K562 (cell line): ENCODE measurements at regions not wholly inside any gene's neighbourhood (a gene's known extent, or its start where the extent isn't known, plus 50 kb on each side); places are given as distances from the start of the nearest gene placed in this dataset.

ENCODE experiments used
- ATAC-seq: fragments of 200-7000 bp; cut with Tn5 transposase; 3 replicates; pipeline ENCODE4 v1.9.1; 2020; ENCODE audit warnings: moderate library complexity
- BruUV-seq: library from RNA; stranded (reverse); fragments of 400-500 nt; replicated peaks from 2 replicates; lab custom pipeline; 2021; lab: Mats Ljungman, UMichigan
- CTCF ChIA-PET: fragments of 300-600 bp; formaldehyde crosslinking; extraction: SDS; loops from one replicate; lab custom pipeline; 2021; ENCODE audit warnings: low intra/inter-chr PET ratio; lab: Yijun Ruan, JAX
- POLR2A ChIA-PET: fragments of 300-600, 350-650 bp; sonication (Branson Sonifier 250); formaldehyde crosslinking; extraction: SDS; loops from one replicate; lab custom pipeline; 2021; ENCODE audit warnings: antibody characterized with exemption, inconsistent platforms; lab: Yijun Ruan, JAX
- DNase-seq, 4 experiments: peaks; one replicate each; pipeline versions ENCODE4 v3.0.0 to v3.0.0-alpha.2; 2011 to 2018; ENCODE audit warnings: low spot score in 3 of 4, mixed read lengths in 3 of 4; ENCODE audit errors: extremely low read depth in 1 of 4
- FAIRE-seq: peaks from 2 replicates; lab custom pipeline; 2011; peaks lifted over from hg19 to GRCh38; lab: Jason Lieb, UNC
- H2AFZ ChIP-seq: 2 replicates; pipeline ENCODE4 v1.6.0; 2011; ENCODE audit warnings: low read depth, low read length, control low read depth, inconsistent platforms
- H3K27ac ChIP-seq: fragments of 200-600 bp; 3 replicates; pipeline ENCODE4 v1.8.0; 2011; ENCODE audit warnings: low read depth, mild to moderate bottlenecking, control low read depth, inconsistent platforms, low read length, moderate library complexity, mixed read lengths; ENCODE audit errors: extremely low read depth
- H3K27me3 ChIP-seq, 2 experiments: fragments of 300-600 bp in 1 of 2; 2 replicates in 1 of 2; 3 replicates in 1 of 2; pipeline versions ENCODE4 v1.6.0 to v1.8.0; 2011; ENCODE audit warnings: inconsistent platforms in 2 of 2, low read length in 2 of 2, mild to moderate bottlenecking in 1 of 2, mixed read lengths in 1 of 2, moderate library complexity in 1 of 2; ENCODE audit not compliant: control insufficient read depth in 2 of 2, insufficient read depth in 2 of 2
- H3K36me3 ChIP-seq: fragments of 300-600 bp; 3 replicates; pipeline ENCODE4 v1.8.0; 2011; ENCODE audit warnings: mild to moderate bottlenecking, low read length, inconsistent platforms; ENCODE audit not compliant: control insufficient read depth, insufficient read depth
- H3K4me1 ChIP-seq, 2 experiments: fragments of 200-600 bp in 1 of 2; replicated peaks in 1 of 2; 2 replicates in 1 of 2; 3 replicates in 1 of 2; pipeline versions ENCODE4 v1.5.1 to v1.8.0; 2011; ENCODE audit warnings: inconsistent platforms in 2 of 2, low read length in 2 of 2, mild to moderate bottlenecking in 1 of 2, mixed read lengths in 1 of 2, moderate library complexity in 1 of 2; ENCODE audit not compliant: control insufficient read depth in 2 of 2, insufficient read depth in 2 of 2
- H3K4me2 ChIP-seq: 2 replicates; pipeline ENCODE4 v1.6.1; 2011; ENCODE audit warnings: low read length, control low read depth, inconsistent platforms, mixed read lengths; ENCODE audit not compliant: insufficient read depth
- H3K4me3 ChIP-seq: fragments of 200-600 bp; sonication (generic), shearing (Covaris generic); 2 replicates; pipeline ENCODE4 v1.5.1; 2016; ENCODE audit warnings: control low read depth, inconsistent platforms
- H3K79me2 ChIP-seq: fragments of 200-600 bp; 3 replicates; pipeline ENCODE4 v1.8.0; 2011; ENCODE audit warnings: low read length, inconsistent platforms; ENCODE audit not compliant: control insufficient read depth, insufficient read depth
- H3K9ac ChIP-seq, 2 experiments: 2 replicates each; pipeline versions ENCODE4 v1.6.0 to v1.6.1; 2011; ENCODE audit warnings: low read depth in 2 of 2, low read length in 2 of 2, control low read depth in 1 of 2, inconsistent platforms in 1 of 2, mild to moderate bottlenecking in 1 of 2, mixed read lengths in 1 of 2; ENCODE audit not compliant: insufficient read depth in 1 of 2
- H3K9me1 ChIP-seq: one replicate; pipeline ENCODE4 v1.6.0; 2011; ENCODE audit warnings: inconsistent platforms, mild to moderate bottlenecking, low read length, moderate library complexity; ENCODE audit not compliant: control insufficient read depth, insufficient read depth
- H3K9me3 ChIP-seq: replicated peaks from 2 replicates; pipeline ENCODE4 v1.5.1; 2011; ENCODE audit warnings: low read depth, low read length, inconsistent platforms; ENCODE audit not compliant: control insufficient read depth, insufficient read depth
- H4K20me1 ChIP-seq: replicated peaks from 2 replicates; pipeline ENCODE4 v1.6.1; 2011; ENCODE audit warnings: low read length, inconsistent platforms, mixed read lengths; ENCODE audit not compliant: control insufficient read depth, insufficient read depth
- ATF2 ChIP-seq: sonication (generic); formaldehyde crosslinking; IDR thresholded peaks from 2 replicates; pipeline ENCODE4 v1.8.1; 2022; ENCODE audit warnings: missing genetic modification reagents
- CSDE1 ChIP-seq, 2 experiments: fragments of 450-650 bp; IDR thresholded peaks; 2 replicates each; pipeline ENCODE4 v1.6.1; 2016; ENCODE audit warnings: mild to moderate bottlenecking in 1 of 2
- DLX4 ChIP-seq: fragments of 250-450 bp; sonication (Bioruptor Pico); IDR thresholded peaks from 2 replicates; pipeline ENCODE4 v1.6.1; 2021; ENCODE audit warnings: mild to moderate bottlenecking
- ETV1 ChIP-seq: fragments of 450-650 bp; conservative IDR thresholded peaks from 2 replicates; pipeline ENCODE4 v1.6.1; 2016; ENCODE audit warnings: missing genetic modification characterization, control low read depth, low read depth, missing compliant biosample characterization
- EZH2 ChIP-seq: IDR thresholded peaks from 2 replicates; pipeline ENCODE4 v1.6.1; 2012; ENCODE audit warnings: low read depth, mild to moderate bottlenecking, inconsistent platforms, low read length, borderline replicate concordance
- GATAD2A ChIP-seq: fragments of 450-650 bp; IDR thresholded peaks from 2 replicates; pipeline ENCODE4 v1.6.1; 2017
- HNRNPL ChIP-seq: fragments of 200-400 bp; formaldehyde crosslinking; IDR thresholded peaks from 2 replicates; pipeline ENCODE4 v1.6.1; 2017; ENCODE audit warnings: low read depth, mild to moderate bottlenecking, low read length
- MTA3 ChIP-seq: fragments of 450-650 bp; formaldehyde crosslinking; IDR thresholded peaks from 2 replicates; pipeline ENCODE4 v1.6.1; 2017; ENCODE audit warnings: mild to moderate bottlenecking, borderline replicate concordance
- NUFIP1 ChIP-seq: fragments of 450-650 bp; IDR thresholded peaks from 2 replicates; pipeline ENCODE4 v1.6.1; 2018; ENCODE audit not compliant: partially characterized antibody
- PML ChIP-seq: IDR thresholded peaks from 2 replicates; pipeline ENCODE4 v1.6.1; 2012; ENCODE audit warnings: low read length, inconsistent platforms
- POLR2AphosphoS2 ChIP-seq: IDR thresholded peaks from 2 replicates; pipeline ENCODE4 v1.6.1; 2012; ENCODE audit warnings: low read length, improper control_type of control experiment
- POLR2G ChIP-seq: fragments of 200-400 bp; formaldehyde crosslinking; IDR thresholded peaks from 2 replicates; pipeline ENCODE4 v1.6.1; 2017; ENCODE audit warnings: low read depth, mild to moderate bottlenecking, antibody characterized with exemption, low read length, moderate library complexity
- PTRF ChIP-seq: fragments of 450-650 bp; IDR thresholded peaks from 2 replicates; pipeline ENCODE4 v1.6.1; 2016; ENCODE audit warnings: mild to moderate bottlenecking, missing genetic modification characterization, missing compliant biosample characterization
- RBM39 ChIP-seq: fragments of 200-400 bp; formaldehyde crosslinking; optimal IDR thresholded peaks from 2 replicates; pipeline ENCODE3; 2018; ENCODE audit warnings: low read depth, low read length
- TRIM25 ChIP-seq: fragments of 450-650 bp; IDR thresholded peaks from 2 replicates; pipeline ENCODE4 v1.7.0; 2016; ENCODE audit warnings: borderline replicate concordance
- XRCC5 ChIP-seq: fragments of 200-400 bp; formaldehyde crosslinking; IDR thresholded peaks from 2 replicates; pipeline ENCODE4 v1.6.1; 2017; ENCODE audit warnings: low read depth, mild to moderate bottlenecking, low read length
- ZC3H8 ChIP-seq: fragments of 450-650 bp; IDR thresholded peaks from 2 replicates; pipeline ENCODE4 v1.6.1; 2017
- ZNF197 ChIP-seq: fragments of 200-800 bp; sonication (Bioruptor generic); IDR thresholded peaks from 2 replicates; pipeline ENCODE4 v1.6.1; 2016; ENCODE audit warnings: low read depth, missing genetic modification characterization, missing compliant biosample characterization
- ZNF263 ChIP-seq: sonication (generic); formaldehyde crosslinking; IDR thresholded peaks from 2 replicates; pipeline ENCODE4 v1.8.0; 2022; ENCODE audit warnings: mild to moderate bottlenecking, missing genetic modification reagents, borderline replicate concordance
- WGBS: fragments of 100-300 bp; shearing (Covaris generic); methylation state at CpG from one replicate; pipeline ENCODE4 v1.1.6; 2016; ENCODE audit warnings: low coverage, mixed read lengths; ENCODE audit not compliant: insufficient coverage; ENCODE audit errors: missing lambda C conversion rate; 5-methylcytosine and 5-hydroxymethylcytosine counted together
- in situ Hi-C: fragments of 300-500 bp; cut with MboI; formaldehyde crosslinking; loops from 4 replicates; pipeline ENCODE4 v1.15.0; 2018; ENCODE audit warnings: inconsistent platforms, mixed read lengths
- intact Hi-C: fragments of 100-400 bp; cut with micrococcal nuclease; formaldehyde crosslinking; loops from 2 replicates; pipeline ENCODE4 v1.14.2; 2022

GRCh38 chr6:80725156-80725930, 618.9 kb downstream of the BCKDHB start:
- no peak for DNase-seq
- ATAC-seq, result no peak

More at GRCh38 chr6:80725156-80725930, 618.9 kb downstream of the BCKDHB start:
- Histone ChIP-seq H4K20me1 (no peaks in the 10 kb centered on the region), H3K4me2 (no peak overlapping the region), H3K9me3 (0 out of 2 replicates have a peak, but pooled peaks cover 2% of the 10 kb centered on the region), H3K27ac (no peak overlapping the region), H3K79me2 (no peaks in the 10 kb centered on the region), H3K4me3 (no peak overlapping the region), H3K9ac (no peak overlapping the region), H3K4me1 (no peaks in the 10 kb centered on the region), H3K36me3 (no peaks in the 10 kb centered on the region), H3K9me1 (no peaks in the 10 kb centered on the region), H3K27me3 (no peaks in the 10 kb centered on the region)
- in situ Hi-C loops (no loop called here), intact Hi-C loops (no loop called here)
- 0% methylated on average over 5 of the region's 5 CpGs for WGBS
- CTCF ChIA-PET, result no interaction called here
- no peak for FAIRE-seq
- TF ChIP-seq NUFIP1, result no peak
- TF ChIP-seq CSDE1 (IDR thresholded peaks at IDR 0.05), result no peak
- TF ChIP-seq ZNF197 (CRISPR knock-in tag), result no peak
- no peak for TF ChIP-seq ETV1 (tag)
- no peak for TF ChIP-seq DLX4 (CRISPR knock-in tag)
- TF ChIP-seq TRIM25, result no peak
- no peak for TF ChIP-seq RBM39
- TF ChIP-seq POLR2AphosphoS2, result no peak
- TF ChIP-seq PTRF (tag), result no peak
- no peak for TF ChIP-seq POLR2G
- no peak for TF ChIP-seq ZC3H8
- no peak for TF ChIP-seq ZNF263 (CRISPR knock-in tag)
- TF ChIP-seq HNRNPL, result no peak
- TF ChIP-seq ATF2, result no peak
- no peak for TF ChIP-seq EZH2
- no peak for TF ChIP-seq PML
- TF ChIP-seq XRCC5, result no peak
- TF ChIP-seq GATAD2A, result no peak
- TF ChIP-seq MTA3, result no peak
- TF ChIP-seq, all 486 proteins: peak for 0
- no TSS peak for BruUV-seq
- POLR2A ChIA-PET, result no interaction called here
- no peak overlapping the region for H2AFZ ChIP-seq
